ENCODE measurements at regions not wholly inside any gene's neighbourhood (a gene's known extent, or its start where the extent isn't known, plus 50 kb on each side); places are given as distances from the start of the nearest gene placed in this dataset.

DNA sequence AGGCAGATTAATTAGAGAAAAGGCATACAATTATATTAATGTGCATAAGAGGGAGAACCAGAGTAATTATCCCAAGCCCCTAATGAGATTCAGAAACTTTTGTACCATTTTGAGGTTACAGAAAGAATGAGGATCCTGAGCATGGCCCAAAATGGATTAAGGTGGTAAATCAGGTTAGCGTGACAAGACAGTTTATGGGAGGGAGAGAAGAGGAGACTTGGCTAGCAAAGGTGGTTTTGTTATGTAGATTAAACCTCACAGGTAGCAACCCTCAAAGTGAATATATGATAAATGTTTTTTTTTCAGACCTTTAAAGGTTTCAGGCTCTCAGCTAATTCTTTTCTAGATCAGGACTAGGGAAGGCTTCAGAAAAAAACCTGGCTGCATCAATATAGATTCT lies 781.8 kb downstream of the FAM133A start:
- TF ChIP-seq CTCF (IDR thresholded peaks at IDR 0.05), result no peak
- TF ChIP-seq ZFX (IDR thresholded peaks at IDR 0.05; ENCODE audit: borderline replicate concordance), result no peak
